ENCODE measurements at regions not wholly inside any gene's neighbourhood (a gene's known extent, or its start where the extent isn't known, plus 50 kb on each side); places are given as distances from the start of the nearest gene placed in this dataset.

DNA sequence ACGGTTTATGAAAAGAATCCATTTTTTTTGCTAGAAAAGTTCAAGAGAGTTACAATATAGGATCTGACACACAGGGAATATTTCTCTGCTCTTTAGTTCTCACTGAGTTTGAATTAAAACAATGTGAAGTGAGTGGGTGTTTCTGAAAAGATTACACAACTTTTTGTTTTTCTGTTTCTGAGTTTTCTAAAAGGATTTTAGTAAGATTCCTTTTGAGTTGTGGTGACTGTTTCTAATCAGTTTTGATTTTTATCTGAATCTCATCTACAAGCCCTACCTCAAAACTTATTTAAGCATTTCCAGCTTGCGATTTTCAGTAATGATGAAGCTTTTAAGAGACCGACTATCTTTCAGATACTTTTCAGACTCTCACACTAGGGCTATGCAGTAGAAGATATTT, 141.7 kb downstream of the GPAT3 start:
- TF ChIP-seq, protein P1, sequence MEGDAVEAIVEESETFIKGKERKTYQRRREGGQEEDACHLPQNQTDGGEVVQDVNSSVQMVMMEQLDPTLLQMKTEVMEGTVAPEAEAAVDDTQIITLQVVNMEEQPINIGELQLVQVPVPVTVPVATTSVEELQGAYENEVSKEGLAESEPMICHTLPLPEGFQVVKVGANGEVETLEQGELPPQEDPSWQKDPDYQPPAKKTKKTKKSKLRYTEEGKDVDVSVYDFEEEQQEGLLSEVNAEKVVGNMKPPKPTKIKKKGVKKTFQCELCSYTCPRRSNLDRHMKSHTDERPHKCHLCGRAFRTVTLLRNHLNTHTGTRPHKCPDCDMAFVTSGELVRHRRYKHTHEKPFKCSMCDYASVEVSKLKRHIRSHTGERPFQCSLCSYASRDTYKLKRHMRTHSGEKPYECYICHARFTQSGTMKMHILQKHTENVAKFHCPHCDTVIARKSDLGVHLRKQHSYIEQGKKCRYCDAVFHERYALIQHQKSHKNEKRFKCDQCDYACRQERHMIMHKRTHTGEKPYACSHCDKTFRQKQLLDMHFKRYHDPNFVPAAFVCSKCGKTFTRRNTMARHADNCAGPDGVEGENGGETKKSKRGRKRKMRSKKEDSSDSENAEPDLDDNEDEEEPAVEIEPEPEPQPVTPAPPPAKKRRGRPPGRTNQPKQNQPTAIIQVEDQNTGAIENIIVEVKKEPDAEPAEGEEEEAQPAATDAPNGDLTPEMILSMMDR (IDR thresholded peaks at IDR 0.05; ENCODE audit: insufficient read depth, low read length, poor library complexity, severe bottlenecking): no peak
- TF ChIP-seq EZH2phosphoT487 (conservative IDR thresholded peaks at IDR 0.05; ENCODE audit: low read length): no peak

Measured in SU-DHL-6 (cell line).